ENCODE measurements at regions not wholly inside any gene's neighbourhood (a gene's known extent, or its start where the extent isn't known, plus 50 kb on each side); places are given as distances from the start of the nearest gene placed in this dataset.

- TF ChIP-seq EP300 (IDR thresholded peaks at IDR 0.05; ENCODE audit: borderline replicate concordance), result no peak
- no peak for TF ChIP-seq TAF1 (IDR thresholded peaks at IDR 0.05; ENCODE audit: low read depth)
- TF ChIP-seq CREB1 (IDR thresholded peaks at IDR 0.05; ENCODE audit: low read depth), result no peak
- TF ChIP-seq FOXM1 (IDR thresholded peaks at IDR 0.05; ENCODE audit: borderline replicate concordance, low read depth), result no peak
- no peak for TF ChIP-seq NFIC (IDR thresholded peaks at IDR 0.05)
- no peak for TF ChIP-seq USF1 (IDR thresholded peaks at IDR 0.05)
- no peak for TF ChIP-seq REST (IDR thresholded peaks at IDR 0.05; ENCODE audit: low read depth)
- no peak for TF ChIP-seq MAX (IDR thresholded peaks at IDR 0.05)
These were observed 368.4 kb downstream of the BUD13 start for GRCh38 chr11:116404462-116404798.

All from Ishikawa (cell line).